SK-N-SH treated with all-trans-retinoic acid at 6 μM for 48 hours (cell line): ENCODE measurements at regions not wholly inside any gene's neighbourhood (a gene's known extent, or its start where the extent isn't known, plus 50 kb on each side); places are given as distances from the start of the nearest gene placed in this dataset.

Source experiments
- ATAC-seq: fragments of 200-7000 bp; cut with Tn5 transposase; 3 replicates; pipeline ENCODE4 v1.9.1; 2020; ENCODE audit warnings: mild to moderate bottlenecking, moderate library complexity
- ARNTL ChIP-seq: fragments of 450-650 bp; formaldehyde crosslinking; IDR thresholded peaks from 2 replicates; pipeline ENCODE4 v1.5.0; 2020; ENCODE audit warnings: low read depth, mild to moderate bottlenecking, moderate library complexity, borderline replicate concordance
- BACH2 ChIP-seq: fragments of 250-450 bp; sonication (Bioruptor Pico); IDR thresholded peaks from 2 replicates; pipeline ENCODE4 v1.9.0; 2021; ENCODE audit warnings: mild to moderate bottlenecking, borderline replicate concordance
- CSDC2 ChIP-seq: fragments of 250-450 bp; sonication (Bioruptor Pico); IDR thresholded peaks from 2 replicates; pipeline ENCODE4 v1.5.0; 2020; ENCODE audit warnings: mild to moderate bottlenecking, moderate library complexity
- ESRRG ChIP-seq: fragments of 250-450 bp; sonication (Bioruptor Pico); IDR thresholded peaks from 2 replicates; pipeline ENCODE4 v1.6.1; 2021; ENCODE audit warnings: mild to moderate bottlenecking
- GLIS3 ChIP-seq: fragments of 250-450 bp; sonication (Bioruptor Pico); IDR thresholded peaks from 2 replicates; pipeline ENCODE4 v1.5.0; 2020; ENCODE audit warnings: mild to moderate bottlenecking, moderate library complexity
- ISL1 ChIP-seq: fragments of 250-450 bp; sonication (Bioruptor Pico); IDR thresholded peaks from 2 replicates; pipeline ENCODE4 v2.1.2; 2022; ENCODE audit warnings: mild to moderate bottlenecking, moderate library complexity
- OSR1 ChIP-seq: fragments of 250-450 bp; sonication (Bioruptor Pico); IDR thresholded peaks from 2 replicates; pipeline ENCODE4 v1.8.0; 2022; ENCODE audit warnings: moderate library complexity, mild to moderate bottlenecking, inconsistent platforms
- PATZ1 ChIP-seq: fragments of 250-450 bp; sonication (Bioruptor Pico); IDR thresholded peaks from 2 replicates; pipeline ENCODE4 v1.8.0; 2020; ENCODE audit warnings: mild to moderate bottlenecking, moderate library complexity, borderline replicate concordance
- POU6F1 ChIP-seq: fragments of 250-450 bp; sonication (Bioruptor Pico); IDR thresholded peaks from 2 replicates; pipeline ENCODE4 v1.8.0; 2021; ENCODE audit warnings: low read depth, mild to moderate bottlenecking, moderate library complexity, borderline replicate concordance
- PPARA ChIP-seq: fragments of 250-450 bp; sonication (Bioruptor Pico); IDR thresholded peaks from 2 replicates; pipeline ENCODE4 v1.5.0; 2020; ENCODE audit warnings: mild to moderate bottlenecking, borderline replicate concordance
- RARB ChIP-seq: fragments of 250-450 bp; sonication (Bioruptor Pico); IDR thresholded peaks from 2 replicates; pipeline ENCODE4 v1.8.0; 2021; ENCODE audit warnings: mild to moderate bottlenecking, moderate library complexity
- SNAI2 ChIP-seq: fragments of 250-450 bp; sonication (Bioruptor Pico); IDR thresholded peaks from 2 replicates; pipeline ENCODE4 v1.5.0; 2020; ENCODE audit warnings: mild to moderate bottlenecking, moderate library complexity
- TCF4 ChIP-seq: fragments of 250-450 bp; sonication (Bioruptor Pico); IDR thresholded peaks from 2 replicates; pipeline ENCODE4 v1.8.0; 2021; ENCODE audit warnings: mild to moderate bottlenecking, moderate library complexity, borderline replicate concordance
- TOX ChIP-seq: fragments of 250-450 bp; sonication (Bioruptor Pico); IDR thresholded peaks from 2 replicates; pipeline ENCODE4 v1.8.0; 2021; ENCODE audit warnings: mild to moderate bottlenecking, moderate library complexity, borderline replicate concordance
- TSHZ2 ChIP-seq: fragments of 250-450 bp; sonication (Bioruptor Pico); IDR thresholded peaks from 2 replicates; pipeline ENCODE4 v1.5.0; 2020; ENCODE audit warnings: mild to moderate bottlenecking, moderate library complexity
- ZC3H10 ChIP-seq: fragments of 250-450 bp; sonication (Bioruptor Pico); IDR thresholded peaks from 2 replicates; pipeline ENCODE4 v1.5.1; 2021; ENCODE audit warnings: mild to moderate bottlenecking, moderate library complexity
- ZFP3 ChIP-seq: fragments of 250-450 bp; sonication (Bioruptor Pico); IDR thresholded peaks from 2 replicates; pipeline ENCODE4 v1.5.0; 2020; ENCODE audit warnings: mild to moderate bottlenecking, moderate library complexity
- ZFP30 ChIP-seq: fragments of 450-650 bp; formaldehyde crosslinking; IDR thresholded peaks from 2 replicates; pipeline ENCODE4 v1.5.0; 2022; ENCODE audit warnings: mild to moderate bottlenecking, moderate library complexity
- ZNF565 ChIP-seq: fragments of 450-650 bp; formaldehyde crosslinking; conservative IDR thresholded peaks from 2 replicates; pipeline ENCODE4 v1.5.0; 2020; ENCODE audit warnings: low read depth, mild to moderate bottlenecking, moderate library complexity
- ZNF70 ChIP-seq: fragments of 450-650 bp; formaldehyde crosslinking; IDR thresholded peaks from 2 replicates; pipeline ENCODE4 v1.5.0; 2020; ENCODE audit warnings: mild to moderate bottlenecking, moderate library complexity
- ZNF8 ChIP-seq: fragments of 450-650 bp; formaldehyde crosslinking; IDR thresholded peaks from 2 replicates; pipeline ENCODE4 v1.5.0; 2020; ENCODE audit warnings: mild to moderate bottlenecking, moderate library complexity
- TF ChIP-seq, protein P1 (sequence below): fragments of 250-450 bp; sonication (Bioruptor Pico); IDR thresholded peaks from 2 replicates; pipeline ENCODE4 v1.5.1; 2021; ENCODE audit warnings: mild to moderate bottlenecking, moderate library complexity

GRCh38 chr3:168501570-168501969 lies 405.8 kb upstream of the GOLIM4 start:
- ATAC-seq: no peak
- no peak for TF ChIP-seq BACH2
- TF ChIP-seq, protein P1, sequence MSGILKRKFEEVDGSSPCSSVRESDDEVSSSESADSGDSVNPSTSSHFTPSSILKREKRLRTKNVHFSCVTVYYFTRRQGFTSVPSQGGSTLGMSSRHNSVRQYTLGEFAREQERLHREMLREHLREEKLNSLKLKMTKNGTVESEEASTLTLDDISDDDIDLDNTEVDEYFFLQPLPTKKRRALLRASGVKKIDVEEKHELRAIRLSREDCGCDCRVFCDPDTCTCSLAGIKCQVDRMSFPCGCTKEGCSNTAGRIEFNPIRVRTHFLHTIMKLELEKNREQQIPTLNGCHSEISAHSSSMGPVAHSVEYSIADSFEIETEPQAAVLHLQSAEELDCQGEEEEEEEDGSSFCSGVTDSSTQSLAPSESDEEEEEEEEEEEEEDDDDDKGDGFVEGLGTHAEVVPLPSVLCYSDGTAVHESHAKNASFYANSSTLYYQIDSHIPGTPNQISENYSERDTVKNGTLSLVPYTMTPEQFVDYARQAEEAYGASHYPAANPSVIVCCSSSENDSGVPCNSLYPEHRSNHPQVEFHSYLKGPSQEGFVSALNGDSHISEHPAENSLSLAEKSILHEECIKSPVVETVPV (CRISPR knock-in tag): no peak
- no peak for TF ChIP-seq TCF4
- TF ChIP-seq TSHZ2 (CRISPR knock-in tag): no peak
- no peak for TF ChIP-seq ZNF565
- TF ChIP-seq ISL1: no peak
- no peak for TF ChIP-seq PATZ1
- no peak for TF ChIP-seq POU6F1
- TF ChIP-seq GLIS3 (CRISPR knock-in tag): no peak
- no peak for TF ChIP-seq ESRRG (CRISPR knock-in tag)
- TF ChIP-seq ZFP30 (CRISPR knock-in tag): no peak
- no peak for TF ChIP-seq ZFP3 (CRISPR knock-in tag)
- no peak for TF ChIP-seq SNAI2 (CRISPR knock-in tag)
- no peak for TF ChIP-seq CSDC2
- TF ChIP-seq PPARA (CRISPR knock-in tag): no peak
- TF ChIP-seq ARNTL: no peak
- no peak for TF ChIP-seq ZNF70 (CRISPR knock-in tag)
- TF ChIP-seq OSR1 (CRISPR knock-in tag): no peak

DNA sequence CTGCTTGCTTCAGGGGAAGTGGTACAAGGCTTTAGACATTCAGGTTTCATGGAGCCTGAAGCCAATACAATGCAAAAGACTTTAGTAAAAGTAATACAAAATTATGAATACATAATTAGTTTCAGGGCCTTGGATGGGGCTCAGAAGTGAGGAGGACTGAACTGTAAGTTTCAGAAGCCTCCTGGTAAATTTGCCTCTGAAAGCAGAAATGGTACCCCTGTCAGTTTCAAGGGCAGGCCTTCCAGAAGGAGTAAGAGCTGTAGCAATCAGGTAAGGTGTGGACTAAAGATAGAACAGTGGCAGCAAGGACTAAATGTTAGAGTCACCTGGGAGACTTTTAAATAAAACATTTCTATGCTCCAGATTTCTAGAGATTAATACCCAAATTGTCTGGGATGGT lies 402.5 kb upstream of the GOLIM4 start:
- TF ChIP-seq BACH2 (no peak), ESRRG (CRISPR knock-in tag) (no peak), ISL1 (no peak)
- TF ChIP-seq, all 23 proteins: peak for 0
- no peak for ATAC-seq

GRCh38 chr3:168497741-168498140 lies 402.0 kb upstream of the GOLIM4 start:
- no peak for ATAC-seq
- TF ChIP-seq SNAI2 (CRISPR knock-in tag): no peak
- TF ChIP-seq PATZ1: no peak
- TF ChIP-seq PPARA (CRISPR knock-in tag): no peak
- TF ChIP-seq ZNF70 (CRISPR knock-in tag): no peak

DNA sequence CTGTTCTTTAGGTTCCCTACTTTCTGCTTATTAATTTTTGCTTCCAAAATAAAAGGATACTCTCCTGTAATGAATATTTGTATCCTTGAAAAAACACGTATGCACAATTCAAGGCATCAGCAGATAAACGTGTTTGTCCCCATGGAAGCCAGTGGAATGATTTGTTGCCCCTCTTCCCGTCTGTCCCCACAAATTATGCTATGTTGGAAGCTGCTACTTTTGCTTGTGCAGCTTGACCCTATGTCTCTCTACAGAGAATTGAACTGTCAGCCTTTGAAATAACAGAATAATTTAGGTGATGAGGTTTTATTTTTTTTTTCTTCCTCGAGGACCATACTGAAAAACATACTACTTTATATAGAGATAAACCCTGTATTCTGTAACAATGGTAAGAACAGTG lies 401.5 kb upstream of the GOLIM4 start:
- no peak for ATAC-seq
- TF ChIP-seq ZNF8 (CRISPR knock-in tag): no peak
- TF ChIP-seq TOX (CRISPR knock-in tag): no peak
- no peak for TF ChIP-seq RARB (CRISPR knock-in tag)
- TF ChIP-seq TCF4: no peak
- TF ChIP-seq ZNF565: no peak
- no peak for TF ChIP-seq TSHZ2 (CRISPR knock-in tag)
- no peak for TF ChIP-seq OSR1 (CRISPR knock-in tag)
- no peak for TF ChIP-seq ESRRG (CRISPR knock-in tag)
- TF ChIP-seq ZNF70 (CRISPR knock-in tag): no peak
- no peak for TF ChIP-seq ISL1
- no peak for TF ChIP-seq BACH2
- no peak for TF ChIP-seq POU6F1
- TF ChIP-seq ZC3H10 (CRISPR knock-in tag): no peak
- no peak for TF ChIP-seq CSDC2
- TF ChIP-seq SNAI2 (CRISPR knock-in tag): no peak
- TF ChIP-seq ZFP3 (CRISPR knock-in tag): no peak
